CD4-positive, alpha-beta T cell treated with Interleukin-21 for 1 hour (primary cell): ENCODE measurements at regions not wholly inside any gene's neighbourhood (a gene's known extent, or its start where the extent isn't known, plus 50 kb on each side); places are given as distances from the start of the nearest gene placed in this dataset.

Source experiments
- DNase-seq: peaks from one replicate; pipeline ENCODE4 v3.0.0-alpha.2; 2020

- DNase-seq: no peak
Observed at GRCh38 chr11:69394869-69395246, 86.6 kb upstream of the LINC01488 start.

DNA sequence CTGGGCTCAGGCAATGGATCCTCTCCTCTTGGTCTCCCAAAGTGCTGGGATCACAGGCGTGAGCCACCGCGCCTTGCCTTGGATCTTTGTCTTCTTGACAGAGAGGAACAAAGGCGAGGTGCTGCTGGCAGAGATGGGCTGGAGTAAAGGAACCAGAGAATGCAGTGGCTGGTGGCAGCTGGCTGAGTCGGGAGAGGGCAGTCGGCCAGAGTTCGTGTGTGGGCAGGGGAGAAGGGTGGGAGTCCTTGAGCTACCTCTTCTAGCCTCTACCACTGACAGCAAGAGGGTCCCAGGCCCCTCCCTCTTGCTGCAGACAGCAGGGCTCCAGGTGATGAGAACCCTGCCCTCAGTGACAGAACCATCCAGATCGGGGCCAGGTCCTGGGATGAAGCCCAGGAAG is 86.2 kb upstream of the LINC01488 start:
- DNase-seq: no peak

DNA sequence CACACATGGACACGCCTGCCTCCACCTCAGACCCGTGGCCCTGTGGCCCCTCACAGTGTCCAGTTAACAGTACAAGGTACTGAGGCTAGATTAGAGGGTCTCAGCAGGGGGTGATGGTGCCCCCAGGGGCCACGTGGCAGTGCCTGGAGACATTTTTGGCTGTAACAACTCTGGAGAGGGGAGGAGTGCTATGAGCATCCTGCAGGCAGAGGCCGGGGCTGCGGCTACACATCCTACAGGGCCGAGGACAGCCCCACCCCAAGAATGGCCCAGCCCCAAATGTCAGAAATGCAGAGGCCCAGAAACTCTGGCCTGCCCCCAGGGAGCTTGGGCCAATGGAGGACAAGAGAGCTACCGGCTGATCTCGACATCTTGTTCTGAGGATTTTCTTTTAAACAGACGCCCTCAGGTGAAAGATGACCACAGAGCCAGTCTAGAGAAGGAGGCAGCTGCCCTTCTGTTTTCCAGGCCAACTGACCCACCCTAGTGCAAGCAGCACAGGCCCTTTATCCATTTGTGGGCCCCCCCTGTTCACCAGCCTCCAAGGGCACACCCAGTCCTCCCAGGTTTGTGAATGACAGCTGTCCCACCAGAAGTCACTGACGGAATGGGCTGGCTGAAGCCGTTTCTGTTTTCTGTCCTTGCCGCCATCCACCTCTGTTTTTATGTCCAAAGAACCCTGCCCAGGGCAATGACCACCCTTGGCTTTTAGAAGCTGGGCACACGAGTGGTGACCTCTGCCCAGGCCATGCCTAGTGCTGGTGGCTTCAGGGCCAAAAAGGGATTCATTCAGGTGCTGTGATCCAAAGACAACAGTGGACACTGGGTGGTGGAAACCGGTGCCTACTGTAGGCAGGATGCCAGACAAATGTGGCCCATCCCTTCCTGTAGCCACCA is 85.2 kb upstream of the LINC01488 start:
- no peak for DNase-seq

DNA sequence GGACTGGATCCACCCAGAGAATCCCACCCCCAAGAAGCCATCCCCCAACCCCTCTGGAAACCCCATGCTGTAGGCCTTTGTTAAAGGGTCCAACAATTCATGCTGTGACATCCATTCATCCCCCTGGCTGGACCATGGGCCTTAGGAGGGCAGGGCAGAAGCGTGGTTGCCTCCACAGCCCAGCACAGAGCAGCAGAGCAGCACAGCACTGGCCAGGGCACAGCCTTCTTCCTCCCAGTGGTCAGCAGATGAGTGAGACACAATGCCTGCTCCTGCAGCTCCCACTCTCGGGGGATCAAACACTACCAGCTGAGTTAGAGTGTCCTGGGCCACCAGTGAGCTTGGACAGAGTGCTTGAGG is 84.5 kb upstream of the LINC01488 start:
- no peak for DNase-seq

GRCh38 chr11:69397732-69398131 is 83.7 kb upstream of the LINC01488 start:
- DNase-seq: no peak

DNA sequence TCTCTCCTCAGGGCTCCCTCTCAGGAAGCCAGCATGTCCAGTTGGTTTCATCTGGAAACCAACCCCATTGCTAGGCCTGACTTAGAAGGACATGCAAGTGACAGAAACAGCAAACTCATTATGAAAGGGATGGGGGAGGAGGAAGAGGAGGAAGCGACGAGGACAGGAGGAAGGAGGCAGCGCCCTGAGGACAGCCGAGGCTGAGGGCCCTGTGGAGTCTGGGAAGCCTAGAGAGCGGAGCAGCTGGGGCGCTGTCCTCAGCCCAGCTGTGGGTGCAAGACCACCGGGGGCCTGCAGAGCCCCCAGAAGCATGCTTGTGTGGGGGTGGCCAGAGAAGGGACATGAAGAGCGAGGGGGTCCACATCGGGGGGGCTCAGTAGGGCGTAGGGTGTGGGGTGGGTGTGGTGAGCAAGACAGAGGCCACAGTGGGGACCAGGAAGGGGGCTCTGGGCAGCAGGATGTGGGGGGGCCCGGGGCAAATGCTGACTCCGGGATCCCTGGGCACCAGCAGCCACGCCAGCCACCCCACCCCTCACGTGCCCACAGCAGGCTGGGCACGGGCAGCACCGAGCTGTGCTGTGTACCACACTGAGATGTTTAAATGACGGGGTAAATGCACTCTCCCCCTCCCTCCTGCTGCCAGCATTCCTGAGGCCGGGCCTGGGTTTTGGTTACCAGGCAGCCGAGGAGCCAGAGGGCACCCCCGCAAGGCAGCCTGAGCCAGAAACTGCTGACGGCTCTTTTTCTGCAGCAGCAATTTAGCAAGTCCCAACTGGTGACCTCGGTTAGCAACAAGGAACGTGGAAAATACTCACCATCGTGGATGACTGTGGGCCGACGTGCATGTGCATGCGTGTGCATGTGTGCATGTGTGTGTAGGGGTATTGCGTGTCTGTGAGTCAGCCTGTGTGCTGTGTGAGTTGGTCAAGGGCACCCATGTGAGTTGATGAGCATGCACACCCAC is 82.7 kb upstream of the LINC01488 start:
- no peak for DNase-seq

GRCh38 chr11:69400140-69400539 is 81.3 kb upstream of the LINC01488 start:
- no peak for DNase-seq

DNA sequence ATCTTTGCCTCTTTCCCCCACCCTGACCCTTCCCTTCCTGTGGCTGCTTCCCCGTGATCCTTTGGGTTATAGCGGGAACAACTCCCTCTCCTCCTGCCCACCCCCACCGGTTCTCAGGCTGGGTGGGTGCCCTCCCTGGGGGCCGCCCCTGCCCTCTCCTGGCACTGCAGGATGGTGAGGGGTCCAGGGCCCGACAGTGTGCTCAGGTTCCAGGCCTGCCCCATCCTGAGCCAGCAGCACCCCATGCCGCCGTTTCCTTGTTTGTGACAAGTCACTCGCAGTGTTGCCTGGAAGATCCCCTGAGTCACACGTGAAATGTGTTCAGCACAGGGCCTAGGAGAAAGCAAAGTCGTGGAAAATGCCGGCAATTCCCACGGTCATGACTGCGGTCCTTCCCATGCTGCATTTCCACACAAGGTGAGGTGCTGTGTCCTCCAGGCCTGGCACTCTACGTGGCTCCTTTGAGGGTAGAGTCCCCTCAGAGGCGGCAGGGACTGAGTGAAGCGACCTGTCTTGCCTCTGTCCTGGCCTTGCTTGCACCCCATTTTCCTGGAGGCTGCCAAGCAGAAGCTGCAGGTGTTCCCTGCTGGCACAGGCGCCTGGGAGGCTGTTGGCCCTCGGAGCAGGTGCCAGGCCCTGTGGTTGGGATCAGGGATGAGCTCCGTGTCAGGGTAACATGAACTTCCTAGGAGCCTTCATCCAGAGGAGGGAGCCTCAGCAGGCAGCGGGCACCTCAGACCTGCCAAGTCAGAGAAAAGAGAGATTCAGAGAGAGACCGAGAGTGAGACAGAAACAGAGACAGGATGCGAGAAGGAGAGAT is 80.5 kb upstream of the LINC01488 start:
- DNase-seq: no peak

DNA sequence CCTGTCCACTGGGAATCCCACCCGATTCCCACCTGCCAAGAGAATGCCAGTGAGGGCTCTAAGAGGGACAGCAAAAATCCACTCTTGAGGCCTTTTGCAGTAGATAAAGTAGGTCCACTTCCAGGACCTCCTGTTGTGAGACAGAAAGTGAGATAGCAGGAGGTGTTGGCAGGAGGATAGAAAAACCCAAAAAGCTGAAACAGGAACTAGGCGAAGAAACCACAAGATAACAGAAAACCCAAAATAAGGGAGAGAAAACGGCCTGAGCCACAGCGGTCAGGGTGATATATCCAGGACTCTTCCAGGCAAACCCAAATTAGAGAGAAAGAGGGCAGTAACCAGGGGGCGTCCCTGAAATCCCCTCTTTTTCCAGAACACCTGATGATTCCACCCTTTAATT is 79.7 kb upstream of the LINC01488 start:
- no peak for DNase-seq

- no peak for DNase-seq
Observed at GRCh38 chr11:69402251-69402887, 79.1 kb upstream of the LINC01488 start.

GRCh38 chr11:69403556-69404215 is 77.8 kb upstream of the LINC01488 start:
- DNase-seq: no peak

- no peak for DNase-seq
Observed at GRCh38 chr11:69406060-69406459, 75.4 kb upstream of the LINC01488 start.

DNA sequence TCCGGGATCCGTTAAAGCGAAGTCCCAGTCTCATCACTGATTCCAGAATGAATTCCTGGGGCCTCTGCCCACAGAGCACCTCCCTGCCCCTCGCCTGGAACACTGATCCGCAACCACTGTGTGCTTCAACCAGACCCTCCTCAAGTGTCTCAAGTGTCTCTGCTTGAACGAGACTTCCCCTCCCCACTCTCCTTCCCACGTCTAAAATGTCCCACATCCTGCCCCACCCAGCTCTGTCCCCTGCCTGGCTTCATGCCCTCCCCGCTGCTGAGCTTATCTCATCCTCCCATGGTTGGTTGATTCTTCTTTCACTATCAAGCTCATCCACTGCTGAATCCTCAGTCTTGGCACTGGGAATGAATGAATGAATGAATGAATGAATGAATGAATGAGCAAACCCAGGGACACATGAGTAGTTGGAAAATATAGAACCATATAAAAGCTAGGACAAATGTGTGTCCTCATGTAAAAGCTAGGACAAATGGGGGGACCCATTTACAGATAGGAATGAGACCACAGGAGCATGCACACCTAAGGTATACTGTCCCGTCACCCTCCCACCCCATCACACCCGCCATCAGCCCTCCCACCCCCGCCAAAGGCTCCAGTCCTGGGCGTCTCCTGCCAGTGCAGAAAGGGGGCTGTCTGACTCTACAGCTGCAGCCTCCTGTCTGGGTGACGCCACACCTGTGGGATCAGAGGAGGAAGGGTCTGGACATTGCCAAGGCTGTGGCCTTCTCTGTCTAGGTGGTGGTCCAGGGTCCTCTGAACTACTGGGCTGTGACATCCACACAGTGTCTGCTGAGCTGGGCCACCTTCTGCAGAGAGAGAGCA is 71.4 kb upstream of the LINC01488 start:
- no peak for DNase-seq

- no peak for DNase-seq
Observed at GRCh38 chr11:69411257-69411924, 70.1 kb upstream of the LINC01488 start.

- DNase-seq: no peak
Observed at GRCh38 chr11:69413015-69413801, 68.3 kb upstream of the LINC01488 start.

GRCh38 chr11:69413993-69414392 is 67.5 kb upstream of the LINC01488 start:
- no peak for DNase-seq

GRCh38 chr11:69414773-69415187 is 66.7 kb upstream of the LINC01488 start:
- no peak for DNase-seq

DNA sequence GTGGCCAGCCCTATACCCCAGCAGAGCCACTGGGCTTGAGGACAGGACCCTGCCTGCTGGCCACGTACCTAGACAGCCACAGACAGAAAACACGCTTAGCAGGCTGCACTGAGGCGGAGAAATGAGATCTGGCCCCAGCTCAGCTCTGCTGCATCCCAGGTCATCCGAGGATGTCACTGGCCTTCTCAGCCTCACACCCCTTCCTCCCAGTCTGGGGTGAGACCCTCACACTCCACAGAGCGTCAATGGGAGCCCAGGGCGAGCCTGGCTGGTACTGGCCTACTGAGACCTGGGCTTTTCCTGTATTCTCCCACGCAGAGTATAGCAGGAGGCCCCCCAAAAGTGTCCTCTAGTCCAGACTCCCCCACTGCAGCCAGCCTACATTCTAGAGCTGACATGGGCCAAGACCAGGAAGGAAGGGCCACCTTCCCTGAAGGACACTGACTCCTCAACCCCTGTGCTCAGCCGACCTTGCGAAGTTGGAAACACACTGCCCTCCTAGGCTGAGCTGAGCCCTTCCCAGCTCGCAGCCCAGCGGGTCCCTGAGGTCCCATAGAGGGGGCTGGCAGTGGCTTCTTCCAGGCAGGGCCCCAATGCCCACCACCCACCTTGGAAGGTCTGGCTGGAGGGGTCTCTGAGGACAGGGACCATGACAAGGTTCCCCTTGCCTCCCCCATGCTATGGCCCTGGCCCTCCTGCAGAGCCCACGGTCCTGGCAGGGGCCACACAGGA is 65.9 kb upstream of the LINC01488 start:
- DNase-seq: no peak

DNA sequence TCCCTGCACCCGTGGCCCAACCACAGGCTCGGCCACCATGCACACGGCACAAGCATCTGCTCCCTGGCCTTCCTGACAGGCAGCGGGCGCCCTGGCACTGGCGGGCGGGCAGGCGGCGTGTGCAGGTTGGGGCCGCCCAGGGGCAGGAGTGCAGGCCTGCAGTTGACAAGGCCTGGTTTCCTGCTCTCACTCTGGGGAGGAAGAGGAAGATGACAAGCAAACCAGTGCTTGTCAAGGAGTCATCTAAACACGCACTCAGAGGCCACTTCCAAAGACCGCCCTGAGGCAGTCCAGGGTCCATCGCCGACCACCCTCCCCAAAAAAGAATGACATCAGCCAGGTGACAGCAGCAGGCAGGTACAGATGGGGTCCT is 65.3 kb upstream of the LINC01488 start:
- DNase-seq: no peak
